GM18858 (cell line): ENCODE measurements at regions not wholly inside any gene's neighbourhood (a gene's known extent, or its start where the extent isn't known, plus 50 kb on each side); places are given as distances from the start of the nearest gene placed in this dataset.

Experiments
- ATAC-seq: cut with Tn5 transposase; IDR thresholded peaks from one replicate; pipeline ENCODE4 v1.9.1; 2021; ENCODE audit not compliant: unreplicated experiment

DNA sequence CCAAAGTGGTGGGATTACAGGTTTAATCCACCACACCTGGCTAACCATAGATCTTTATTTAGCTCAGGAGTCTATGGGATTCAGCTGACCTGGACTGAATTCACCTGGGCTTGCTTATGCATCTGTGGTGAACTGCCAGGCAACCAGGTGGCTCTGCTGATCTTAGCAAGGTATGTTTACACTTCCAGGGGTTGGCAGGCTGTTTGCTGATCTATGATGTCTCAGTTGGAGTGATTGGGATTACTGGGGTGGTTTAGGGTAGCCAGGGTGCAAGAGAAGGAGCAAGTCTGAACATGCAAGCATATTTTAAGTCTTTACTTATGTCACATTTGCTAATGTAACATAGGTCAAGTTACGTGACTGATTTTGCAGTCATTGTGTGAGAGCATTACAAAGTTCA lies 63.6 kb upstream of the JAK2 start:
- ATAC-seq = no peak

DNA sequence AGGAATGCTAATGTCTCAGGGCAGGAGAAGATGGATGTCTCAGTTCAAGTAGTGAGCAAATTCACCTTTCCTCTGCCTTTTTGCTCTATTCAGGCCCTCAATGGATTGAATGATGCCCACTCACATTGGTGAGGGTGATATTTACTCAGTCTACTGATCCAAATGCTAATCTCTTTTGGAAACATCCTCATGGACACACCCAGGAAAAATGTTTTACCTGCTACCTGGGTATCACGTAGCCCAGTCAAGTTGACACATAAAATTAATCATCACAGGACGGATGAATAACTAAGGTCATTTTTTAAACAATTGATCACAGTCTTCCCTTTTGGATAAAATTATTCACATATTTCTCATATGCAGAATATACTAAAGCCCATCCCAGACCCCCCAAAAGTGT lies 63.0 kb upstream of the JAK2 start:
- no peak for ATAC-seq

DNA sequence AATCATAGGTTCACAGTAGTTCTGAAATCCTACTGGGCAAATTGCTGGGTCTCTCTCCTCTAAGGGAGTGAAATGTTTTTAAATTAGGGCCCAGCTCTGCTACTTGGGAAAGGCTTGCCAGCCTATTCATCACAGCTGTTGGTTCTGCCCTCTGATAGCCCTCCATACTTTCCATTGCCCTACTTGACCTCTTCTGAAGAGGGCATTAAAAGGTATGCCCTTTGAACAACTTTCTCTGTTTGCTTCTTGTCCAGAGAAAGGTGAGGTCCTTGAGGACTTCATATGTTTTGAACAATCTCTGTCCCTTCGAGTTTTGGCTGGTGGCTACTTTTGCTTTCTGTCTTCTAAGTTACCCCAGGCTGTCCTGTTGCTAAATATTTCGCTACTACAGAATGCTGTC lies 62.3 kb upstream of the JAK2 start:
- no peak for ATAC-seq

DNA sequence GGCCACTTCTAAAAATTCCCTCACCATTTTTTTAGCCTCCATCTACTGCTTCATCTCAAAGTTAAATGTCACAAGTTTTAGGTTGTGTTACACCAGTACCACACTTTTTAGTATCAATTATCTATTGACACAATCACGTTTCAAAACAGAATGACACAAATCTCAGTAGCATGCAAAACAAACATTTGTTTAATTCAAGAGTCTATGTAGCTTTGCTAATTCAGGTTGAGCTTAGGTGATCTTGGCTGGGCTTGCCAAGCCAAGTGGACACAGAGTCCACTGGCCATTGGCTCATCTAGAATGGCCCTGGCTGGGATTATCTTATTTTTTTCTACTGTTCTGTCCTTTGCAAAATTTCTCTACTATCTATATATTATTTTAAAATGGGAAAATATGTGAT lies 61.9 kb upstream of the JAK2 start:
- ATAC-seq = no peak

DNA sequence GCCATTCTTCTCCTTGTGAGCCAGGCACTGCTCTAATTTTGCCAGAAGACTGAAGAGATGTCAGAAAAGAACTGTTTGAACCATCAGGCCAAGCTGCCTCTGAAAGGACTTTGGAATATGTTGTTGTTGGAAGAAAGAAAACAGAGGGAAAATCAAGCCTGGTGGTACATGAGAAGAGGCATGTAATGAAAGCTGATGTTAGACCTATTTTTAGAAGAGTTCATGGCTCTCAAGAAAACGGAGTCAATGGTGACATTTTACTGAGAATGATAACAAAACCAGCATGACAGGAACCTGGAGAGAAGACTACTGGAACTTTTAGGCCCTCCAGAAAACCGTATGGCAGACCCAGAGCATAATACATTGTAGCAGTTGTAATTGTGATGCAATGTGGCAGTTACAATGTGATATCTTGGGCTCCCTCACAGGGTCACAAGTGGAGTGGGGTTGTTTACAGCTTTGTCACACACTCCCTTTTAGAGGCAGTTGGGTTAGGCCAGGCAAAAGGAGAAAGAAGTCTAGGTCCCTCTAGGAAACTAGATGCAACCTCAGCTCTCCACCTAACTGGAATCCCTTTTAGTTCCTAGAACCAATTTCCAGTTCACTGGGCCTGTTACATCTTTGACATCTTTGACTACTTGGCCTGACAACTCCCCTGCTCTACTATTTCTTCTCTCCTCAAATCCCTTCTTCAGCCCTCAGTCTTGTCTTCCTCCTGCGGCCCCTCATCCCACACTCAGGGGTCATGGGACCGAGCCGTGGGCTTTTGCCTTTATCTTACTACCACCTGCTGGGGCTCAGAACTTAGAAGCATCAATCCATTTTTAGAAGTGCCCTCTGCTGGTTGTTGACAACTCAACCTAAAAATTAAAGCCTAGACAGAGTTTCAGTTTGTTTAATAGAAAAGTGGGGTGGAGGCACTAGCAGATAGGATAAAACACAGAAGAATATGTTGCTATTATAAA lies 61.2 kb upstream of the JAK2 start:
- peak; percentile 57 for ATAC-seq

DNA sequence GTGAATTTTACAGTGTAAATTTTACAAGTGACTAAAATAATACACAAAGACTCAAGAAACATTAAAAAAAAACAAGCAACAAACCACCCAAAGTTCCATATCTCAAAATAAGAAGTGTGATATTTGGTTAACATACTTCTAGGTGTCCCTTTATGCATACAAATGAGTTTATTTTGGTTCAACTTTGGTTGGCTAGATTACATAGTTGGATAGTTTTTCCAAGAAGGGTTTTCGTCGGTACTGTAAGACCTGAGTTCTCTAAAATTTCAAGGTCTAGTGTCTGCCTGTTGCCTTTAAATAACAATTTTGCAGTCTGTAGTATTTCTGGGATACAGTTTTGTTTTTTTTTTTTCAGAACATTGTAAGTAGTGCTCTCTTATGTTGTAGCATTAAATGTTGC lies 58.8 kb upstream of the JAK2 start:
- ATAC-seq = no peak

DNA sequence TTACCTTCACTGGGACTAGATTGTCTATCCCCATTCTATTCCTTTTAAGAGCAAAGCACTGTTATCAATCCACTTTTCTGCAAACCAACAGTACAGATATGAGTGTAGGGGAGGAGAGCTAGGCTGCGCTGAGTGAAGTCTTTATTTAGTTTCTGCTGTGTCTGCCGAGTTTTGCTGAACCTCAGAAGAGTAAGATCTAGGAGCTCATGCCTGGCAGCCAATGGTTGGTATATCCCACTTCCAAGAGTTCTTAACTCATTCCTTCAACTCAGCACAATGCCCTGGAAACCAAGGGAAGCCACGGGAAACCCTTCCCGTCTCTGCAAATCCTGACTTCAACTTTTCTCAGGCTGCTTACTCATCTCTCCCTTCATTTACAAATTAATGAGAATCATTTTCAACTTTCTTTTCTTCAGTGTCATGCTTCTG lies 58.0 kb upstream of the JAK2 start:
- peak; percentile 55 for ATAC-seq

DNA sequence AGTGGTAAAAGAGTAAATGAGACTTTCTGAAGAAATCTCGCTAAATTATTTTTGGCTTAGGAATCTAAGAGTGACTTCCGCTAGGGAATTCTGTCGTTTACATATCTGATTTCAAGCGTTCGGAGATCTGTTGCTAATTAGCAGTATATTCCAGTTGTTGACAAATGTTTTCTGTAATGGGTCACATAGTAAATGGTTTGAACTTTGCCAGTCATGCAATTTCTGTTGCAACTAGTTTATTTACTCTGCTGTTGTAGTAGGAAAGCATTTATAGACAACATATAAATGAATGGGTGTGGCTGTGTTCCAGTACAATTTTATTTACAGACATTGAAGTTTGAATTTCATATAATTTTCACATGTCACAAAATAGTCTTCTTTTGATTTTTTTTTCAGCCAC lies 57.4 kb upstream of the JAK2 start:
- ATAC-seq = no peak

DNA sequence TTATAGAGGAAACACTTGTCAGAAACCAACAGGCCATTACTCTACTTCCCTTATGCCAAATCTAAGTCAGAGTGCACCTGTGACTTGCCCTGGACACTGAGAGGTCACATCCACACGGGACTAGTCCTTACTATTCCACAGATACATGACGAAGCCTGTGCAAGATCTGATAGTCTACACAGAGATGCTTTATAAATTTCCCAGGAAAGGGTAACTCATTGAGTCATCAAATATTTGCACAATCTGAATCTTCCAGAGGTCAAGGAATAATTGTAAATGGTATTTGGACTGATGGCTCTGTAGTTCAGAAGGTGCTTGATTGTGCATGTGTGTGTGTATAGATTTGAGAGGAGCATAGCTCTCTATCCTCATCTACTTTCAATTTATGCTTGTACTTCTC lies 55.2 kb upstream of the JAK2 start:
- ATAC-seq = no peak

DNA sequence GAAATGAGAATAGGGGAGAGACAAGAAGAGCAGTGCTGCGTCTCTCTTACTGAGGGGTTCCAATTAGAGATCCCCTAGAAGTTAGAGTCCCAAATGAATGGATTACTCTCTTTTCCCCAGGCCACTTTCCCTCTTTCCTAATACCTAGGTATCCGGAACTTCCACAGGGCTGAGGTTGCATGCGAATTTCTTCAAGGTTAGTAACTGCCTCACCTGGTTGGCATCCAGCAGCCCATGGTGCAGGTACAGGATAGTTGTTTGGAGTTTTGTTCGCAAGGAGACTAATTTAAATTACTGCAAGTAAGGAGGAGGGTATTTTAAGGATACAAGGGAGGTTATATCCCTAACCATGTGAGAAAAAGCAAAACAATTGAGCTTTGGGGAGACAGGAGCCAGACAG lies 52.4 kb upstream of the JAK2 start:
- no peak for ATAC-seq

DNA sequence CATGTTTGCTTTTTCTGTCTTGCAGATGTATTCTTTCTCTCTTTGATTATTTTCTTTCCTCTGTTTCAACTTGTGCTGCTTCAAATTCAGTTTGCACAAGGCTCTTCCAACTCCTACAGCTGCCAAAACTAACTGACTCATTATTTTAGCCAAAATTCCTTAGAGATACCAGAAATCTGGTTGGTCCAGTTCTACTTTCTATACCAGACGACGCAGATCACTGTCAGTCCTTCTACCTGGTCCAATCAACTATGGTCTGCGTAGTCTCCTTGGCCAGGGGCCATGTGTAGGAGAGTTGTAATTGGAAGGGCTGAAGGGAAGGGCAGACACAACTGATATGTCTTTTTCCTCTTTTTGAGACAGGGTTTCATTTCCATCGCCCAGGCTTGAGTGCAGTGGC lies 51.9 kb upstream of the JAK2 start:
- ATAC-seq = no peak

DNA sequence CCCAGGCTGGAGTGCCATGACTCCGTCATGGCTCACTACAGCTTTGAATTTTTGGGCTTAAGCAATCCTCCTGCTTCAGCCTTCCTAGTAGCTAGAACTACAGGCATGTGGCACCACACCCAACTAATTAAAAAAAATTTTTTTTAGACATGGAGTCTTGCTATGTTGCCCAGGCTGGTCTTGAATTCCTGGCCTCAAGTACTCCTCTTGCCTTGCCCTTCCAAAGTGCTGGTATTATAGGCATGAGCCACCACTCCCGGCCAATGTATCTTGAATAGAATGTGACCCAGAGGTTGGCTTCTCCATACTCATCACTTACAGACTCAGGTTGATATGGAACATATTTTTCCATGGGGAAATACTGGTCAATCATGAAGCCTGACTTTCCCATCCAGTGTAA lies 51.2 kb upstream of the JAK2 start:
- ATAC-seq = no peak

DNA sequence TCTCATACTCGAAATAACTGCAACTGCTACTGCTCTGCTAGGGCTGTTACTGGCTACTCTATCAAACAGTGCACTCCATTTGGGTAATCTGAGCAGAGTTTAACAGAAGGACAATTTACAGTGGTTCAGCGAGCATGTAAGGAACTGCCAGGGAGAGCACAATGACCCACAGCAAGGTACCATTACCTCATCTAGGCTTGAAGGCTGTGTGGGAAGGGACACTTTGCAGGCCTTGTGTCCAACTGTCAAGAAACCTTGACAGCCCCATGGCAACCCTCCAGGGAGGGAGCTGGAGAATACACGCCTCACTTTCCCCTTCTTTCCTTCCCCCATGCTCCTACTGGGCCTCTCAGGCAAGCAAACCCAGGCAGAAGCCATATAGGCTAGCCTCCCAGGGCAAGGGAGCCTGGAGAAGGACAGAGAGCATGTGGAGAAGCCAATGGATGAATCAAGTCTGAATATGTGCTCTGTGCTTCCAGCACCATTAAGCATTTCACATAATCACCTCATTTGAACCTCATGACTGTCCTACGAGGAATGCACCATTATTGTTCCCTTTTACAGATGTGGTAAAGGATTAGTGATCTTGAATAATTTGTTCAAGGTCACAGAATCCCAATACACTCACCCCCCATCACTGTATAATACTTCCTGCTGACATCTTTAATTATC lies 49.9 kb upstream of the JAK2 start:
- ATAC-seq = no peak
